ENCODE measurements at regions not wholly inside any gene's neighbourhood (a gene's known extent, or its start where the extent isn't known, plus 50 kb on each side); places are given as distances from the start of the nearest gene placed in this dataset.
"Not testable (repeated sequence)": the region's sequence is repeated elsewhere in the genome, so short reads cannot be mapped to it uniquely, and the experiment has no call there.

GRCh38 chr9:41273549-41274267, 84.6 kb upstream of the ZNG1F start:
- DNase-seq (ENCODE audit: low read depth): peak; percentile 79

GRCh38 chr9:41272879-41273548, 83.9 kb upstream of the ZNG1F start:
- DNase-seq (ENCODE audit: low read depth): peak; percentile 32

- DNase-seq (ENCODE audit: low read depth): not testable (repeated sequence)
These were observed 81.9 kb upstream of the ZNG1F start for GRCh38 chr9:41270992-41271391.

DNA sequence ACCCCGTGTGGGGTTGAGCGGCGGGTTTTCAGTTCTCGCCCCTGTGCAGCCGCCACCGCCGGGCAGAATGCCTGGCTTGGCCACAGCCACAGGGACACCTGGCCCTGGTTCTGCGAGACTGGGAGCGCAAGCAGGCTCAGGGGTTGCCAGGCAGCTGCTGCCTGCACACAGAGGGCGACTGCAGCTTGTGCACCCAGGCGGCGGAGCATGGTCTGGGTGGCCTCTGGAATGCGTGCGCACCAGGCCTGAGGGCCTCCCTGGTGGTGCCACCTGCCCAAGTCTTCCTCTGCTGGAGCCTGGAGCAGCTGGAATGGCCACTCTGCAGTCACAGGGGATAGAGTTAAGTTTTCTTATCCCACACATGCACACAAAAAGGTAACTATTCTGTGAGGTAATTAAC, 80.4 kb upstream of the ZNG1F start:
- not testable (repeated sequence) for DNase-seq (ENCODE audit: low read depth)

- DNase-seq (ENCODE audit: low read depth): not testable (repeated sequence)
These were observed 79.9 kb upstream of the ZNG1F start for GRCh38 chr9:41269054-41269453.

DNA sequence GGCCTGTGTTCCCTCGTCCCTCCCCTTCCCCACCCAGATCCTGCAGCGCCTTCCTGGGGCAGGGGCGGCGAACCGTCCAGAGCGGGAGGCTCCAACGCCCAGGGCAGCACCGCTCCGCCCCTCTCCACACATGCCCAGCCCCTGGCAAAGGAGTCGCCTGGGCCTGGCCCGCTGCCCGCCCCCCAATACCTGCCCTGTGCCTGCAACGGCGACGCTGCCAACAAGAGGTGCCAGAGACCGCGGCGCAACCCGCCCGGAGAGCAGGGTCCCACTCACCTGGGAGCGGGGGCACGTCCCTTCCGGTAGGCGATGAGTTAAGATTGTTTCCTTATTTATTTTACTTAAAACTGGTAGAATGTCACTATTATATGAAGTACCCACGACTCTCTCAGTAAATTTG, 77.5 kb upstream of the ZNG1F start:
- DNase-seq (ENCODE audit: low read depth): not testable (repeated sequence)

DNA sequence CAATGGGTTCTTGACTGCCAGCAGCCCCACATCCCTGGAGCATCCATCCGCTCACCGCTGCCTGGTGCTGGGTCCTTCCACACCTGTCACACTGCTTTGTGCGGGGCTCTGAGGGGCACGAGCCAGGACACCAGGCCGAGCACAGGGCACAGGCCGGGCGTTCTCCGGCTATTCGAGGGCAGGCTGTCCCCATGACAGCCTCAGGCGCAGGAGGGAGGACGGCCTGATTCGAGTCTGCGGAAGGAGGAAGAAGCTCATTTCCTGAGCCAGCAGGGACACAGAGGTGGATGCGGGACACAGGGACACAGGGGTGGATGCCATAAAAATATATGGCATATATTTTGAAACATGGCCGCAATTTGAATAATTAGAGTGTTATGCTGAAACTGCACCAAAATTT, 76.9 kb upstream of the ZNG1F start:
- not testable (repeated sequence) for DNase-seq (ENCODE audit: low read depth)

DNA sequence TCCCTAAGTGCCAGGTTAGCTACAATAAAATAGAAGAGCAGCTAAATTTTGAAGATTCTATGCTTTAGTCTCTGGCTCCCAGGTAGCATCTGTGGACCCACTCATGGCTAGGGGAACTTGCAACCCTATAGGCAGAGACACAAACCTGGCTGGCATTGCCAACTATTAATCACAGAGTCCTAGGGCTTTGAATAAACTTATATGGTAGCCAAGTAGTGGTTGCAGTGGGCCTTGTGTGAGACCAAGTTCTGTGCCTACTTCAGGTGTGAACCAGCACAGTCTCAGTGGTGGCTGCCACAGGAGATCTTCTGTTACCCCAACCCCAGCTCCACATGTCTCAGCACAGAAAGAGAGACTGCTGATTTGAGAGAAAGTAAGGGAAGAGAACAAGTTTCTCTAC, 62.9 kb upstream of the ZNG1F start:
- DNase-seq (ENCODE audit: low read depth): not testable (repeated sequence)

GRCh38 chr9:41251101-41251500, 62.0 kb upstream of the ZNG1F start:
- not testable (repeated sequence) for DNase-seq (ENCODE audit: low read depth)

- not testable (repeated sequence) for DNase-seq (ENCODE audit: low read depth)
These were observed 57.6 kb upstream of the ZNG1F start for GRCh38 chr9:41246702-41247101.
